Trophoblast cell (in vitro differentiated cells and primary cell): ENCODE measurements at regions not wholly inside any gene's neighbourhood (a gene's known extent, or its start where the extent isn't known, plus 50 kb on each side); places are given as distances from the start of the nearest gene placed in this dataset.

Experiments
- DNase-seq, 2 donors: peaks; one replicate each; pipeline ENCODE4 v3.0.0-alpha.2; 2016
- H2AFZ ChIP-seq: 2 replicates; pipeline ENCODE4 v1.6.1; 2013; ENCODE audit warnings: low read length, moderate library complexity, mild to moderate bottlenecking; ENCODE audit not compliant: insufficient read depth, poor library complexity
- H2AK5ac ChIP-seq: 2 replicates; pipeline ENCODE4 v1.6.1; 2013; ENCODE audit warnings: mild to moderate bottlenecking, low read length
- H2BK120ac ChIP-seq: 2 replicates; pipeline ENCODE4 v1.6.1; 2013; ENCODE audit warnings: low read length, mild to moderate bottlenecking, moderate library complexity; ENCODE audit not compliant: insufficient read depth, poor library complexity
- H2BK12ac ChIP-seq: 2 replicates; pipeline ENCODE4 v1.6.1; 2013; ENCODE audit warnings: mild to moderate bottlenecking, low read length, moderate library complexity
- H2BK5ac ChIP-seq: 2 replicates; pipeline ENCODE4 v1.6.1; 2013; ENCODE audit warnings: low read length, low read depth, moderate library complexity, mild to moderate bottlenecking; ENCODE audit not compliant: poor library complexity
- H3K14ac ChIP-seq: 2 replicates; pipeline ENCODE4 v1.6.1; 2013; ENCODE audit warnings: mild to moderate bottlenecking, low read length
- H3K18ac ChIP-seq: 2 replicates; pipeline ENCODE4 v1.6.1; 2013; ENCODE audit warnings: mild to moderate bottlenecking, low read length
- H3K23ac ChIP-seq: 2 replicates; pipeline ENCODE4 v1.6.1; 2013; ENCODE audit warnings: low read length
- H3K27ac ChIP-seq: 2 replicates; pipeline ENCODE4 v1.5.1; 2013; ENCODE audit warnings: low read depth, mild to moderate bottlenecking, inconsistent platforms, low read length, moderate library complexity
- H3K27me3 ChIP-seq: 2 replicates; pipeline ENCODE4 v1.6.1; 2013; ENCODE audit warnings: inconsistent platforms, mild to moderate bottlenecking, low read length, moderate library complexity; ENCODE audit not compliant: insufficient read depth
- H3K36me3 ChIP-seq, 2 experiments: 1 replicate in 1 of 2; 2 replicates in 1 of 2; pipeline ENCODE4 v1.6.1; 2013; ENCODE audit warnings: low read length in 2 of 2, mild to moderate bottlenecking in 2 of 2, moderate library complexity in 1 of 2; ENCODE audit not compliant: insufficient read depth in 2 of 2, control insufficient read depth in 1 of 2
- H3K4ac ChIP-seq: 2 replicates; pipeline ENCODE4 v1.6.1; 2013; ENCODE audit warnings: low read depth, mild to moderate bottlenecking, low read length, moderate library complexity
- H3K4me1 ChIP-seq, 2 experiments: 1 replicate in 1 of 2; 2 replicates in 1 of 2; pipeline ENCODE4 v1.6.1; 2013; ENCODE audit warnings: low read length in 2 of 2, mild to moderate bottlenecking in 2 of 2, moderate library complexity in 1 of 2; ENCODE audit not compliant: insufficient read depth in 2 of 2, control insufficient read depth in 1 of 2
- H3K4me2 ChIP-seq: 2 replicates; pipeline ENCODE4 v1.6.1; 2013; ENCODE audit warnings: inconsistent platforms, mild to moderate bottlenecking, low read length, moderate library complexity
- H3K4me3 ChIP-seq: 2 replicates; pipeline ENCODE4 v1.5.1; 2013; ENCODE audit warnings: mild to moderate bottlenecking, low read depth, low read length, inconsistent platforms
- H3K79me1 ChIP-seq: one replicate; pipeline ENCODE4 v1.6.1; 2013; ENCODE audit warnings: low read length
- H3K79me2 ChIP-seq: 2 replicates; pipeline ENCODE4 v1.6.1; 2013; ENCODE audit warnings: low read length, mild to moderate bottlenecking; ENCODE audit not compliant: control insufficient read depth, insufficient read depth, poor library complexity
- H3K9ac ChIP-seq: 2 replicates; pipeline ENCODE4 v1.6.1; 2013; ENCODE audit warnings: mild to moderate bottlenecking, low read length
- H3K9me3 ChIP-seq: 2 replicates; pipeline ENCODE4 v1.6.1; 2013; ENCODE audit warnings: low read depth, mild to moderate bottlenecking, control low read depth, inconsistent platforms, low read length; ENCODE audit not compliant: insufficient read depth
- H4K12ac ChIP-seq: 2 replicates; pipeline ENCODE4 v1.6.1; 2013; ENCODE audit warnings: low read depth, mild to moderate bottlenecking, low read length, moderate library complexity
- H4K8ac ChIP-seq: 2 replicates; pipeline ENCODE4 v1.6.1; 2013; ENCODE audit warnings: low read depth, mild to moderate bottlenecking, low read length, moderate library complexity
- H4K91ac ChIP-seq: one replicate; pipeline ENCODE4 v1.6.1; 2013; ENCODE audit warnings: low read depth, mild to moderate bottlenecking, low read length, moderate library complexity
- WGBS: extraction: QIAGEN DNeasy Blood & Tissue Kit; methylation state at CpG from one replicate; pipeline ENCODE4 v1.1.7; 2013; ENCODE audit warnings: missing lambda C conversion rate; ENCODE audit not compliant: insufficient read length, insufficient coverage; ENCODE audit errors: extremely low coverage; 5-methylcytosine and 5-hydroxymethylcytosine counted together

DNA sequence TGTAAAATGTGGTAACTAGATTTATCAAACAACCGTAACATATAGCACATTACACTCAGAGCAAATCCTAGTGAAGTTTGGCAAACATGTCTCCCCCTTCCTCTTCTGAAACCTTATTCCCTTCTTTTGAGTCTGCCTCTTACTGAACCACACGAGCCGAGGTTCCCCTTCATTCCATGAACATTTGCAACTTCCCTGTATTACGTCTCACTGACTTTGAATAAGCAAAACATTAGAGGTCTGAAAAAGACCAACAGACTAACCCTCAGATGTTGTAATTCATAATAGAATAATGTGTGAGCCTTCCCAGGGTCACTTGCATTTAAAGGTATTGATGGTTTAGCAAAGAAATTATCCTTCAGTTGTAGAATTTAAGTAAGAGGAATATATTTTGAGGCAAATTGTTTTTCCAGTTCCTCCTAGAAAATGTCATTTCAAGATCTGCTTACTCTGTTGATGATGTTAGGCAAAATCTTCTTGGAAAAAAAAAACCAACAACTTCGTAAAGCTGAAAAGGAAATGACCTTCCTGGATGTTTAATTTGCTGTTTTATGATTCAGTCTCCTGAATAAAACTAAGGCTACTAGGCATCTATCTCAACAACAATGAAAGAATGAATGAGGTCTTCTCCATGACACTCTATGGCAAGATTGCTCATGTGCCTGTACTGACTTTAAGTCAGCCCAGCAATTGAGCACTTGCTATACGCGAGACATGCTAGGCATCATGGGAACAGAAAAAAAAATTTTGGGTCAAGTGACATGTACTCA lies 296.9 kb upstream of the NECTIN3 start:
- Histone ChIP-seq H3K36me3 (no peaks in the 10 kb centered on the region), H3K14ac (no peak overlapping the region), H3K4me1 (peaks cover 0 to 2% of the 10 kb centered on the region in 2 experiments)

GRCh38 chr3:110779581-110779980 lies 292.0 kb upstream of the NECTIN3 start:
- Histone ChIP-seq H3K36me3 (no peaks in the 10 kb centered on the region), H2AFZ (no peak overlapping the region), H4K12ac (no peak overlapping the region), H3K79me2 (no peaks in the 10 kb centered on the region), H3K14ac (no peak overlapping the region), H3K4ac (no peak overlapping the region), H2AK5ac (no peak overlapping the region), H4K8ac (no peak overlapping the region), H4K91ac (no peak overlapping the region), H2BK12ac (no peak overlapping the region), H3K9me3 (no peaks in the 10 kb centered on the region), H3K79me1 (no peaks in the 10 kb centered on the region), H3K27me3 (no peaks in the 10 kb centered on the region), H3K4me2 (no peak overlapping the region), H3K23ac (no peak overlapping the region), H3K4me1 (no peaks in the 10 kb centered on the region), H3K18ac (no peak overlapping the region), H2BK120ac (no peak overlapping the region), H3K9ac (no peak overlapping the region), H3K4me3 (no peak overlapping the region), H2BK5ac (no peak overlapping the region), H3K27ac (no peak overlapping the region)
- WGBS: no CpG with 5 or more reads among the region's 2 CpGs
- no peak for DNase-seq

More for the DNA sequence above, 296.9 kb upstream of the NECTIN3 start:
- H2AFZ ChIP-seq: no peak overlapping the region
- H2BK120ac ChIP-seq: no peak overlapping the region
- no peaks in the 10 kb centered on the region for H3K79me1 ChIP-seq
- no peak overlapping the region for H3K4me2 ChIP-seq
- H3K27me3 ChIP-seq: no peaks in the 10 kb centered on the region
- no peak overlapping the region for H2AK5ac ChIP-seq
- no CpG with 5 or more reads among the region's 7 CpGs for WGBS
- H3K4me3 ChIP-seq: no peak overlapping the region
- no peak overlapping the region for H4K91ac ChIP-seq
- H3K23ac ChIP-seq: no peak overlapping the region
- no peak overlapping the region for H4K8ac ChIP-seq
- H3K4ac ChIP-seq: no peak overlapping the region
- H3K18ac ChIP-seq: no peak overlapping the region
- no peaks in the 10 kb centered on the region for H3K9me3 ChIP-seq
- no peak overlapping the region for H3K9ac ChIP-seq
- no peaks in the 10 kb centered on the region for H3K79me2 ChIP-seq
- H2BK12ac ChIP-seq: no peak overlapping the region
- no peak overlapping the region for H4K12ac ChIP-seq
- no peak for DNase-seq
- H2BK5ac ChIP-seq: no peak overlapping the region
- H3K27ac ChIP-seq: no peak overlapping the region

DNA sequence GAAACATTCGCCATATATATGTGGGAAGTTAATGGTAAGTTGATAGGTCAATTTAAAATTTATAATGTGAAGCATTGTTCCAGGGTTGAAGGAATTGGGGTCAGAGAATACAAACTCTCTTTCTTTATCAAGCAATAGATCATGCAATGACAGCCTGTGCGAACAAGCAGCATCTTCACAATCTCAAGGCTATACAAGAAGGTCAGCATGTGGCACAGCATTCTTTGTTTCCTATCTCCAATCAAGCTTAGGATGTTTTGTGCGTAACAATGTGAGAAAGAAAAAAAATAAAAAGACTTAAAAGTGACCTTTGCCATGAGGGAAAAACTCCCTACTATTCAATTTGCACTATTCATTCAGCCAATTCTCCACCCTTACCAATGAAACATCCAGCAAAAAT lies 288.1 kb upstream of the NECTIN3 start:
- Histone ChIP-seq H3K4me3 (no peak overlapping the region), H3K23ac (no peak overlapping the region), H2AFZ (no peak overlapping the region), H2BK12ac (no peak overlapping the region), H3K79me1 (no peaks in the 10 kb centered on the region), H2BK5ac (no peak overlapping the region), H4K8ac (no peak overlapping the region), H4K12ac (no peak overlapping the region), H3K14ac (no peak overlapping the region), H3K9me3 (no peaks in the 10 kb centered on the region), H3K9ac (no peak overlapping the region), H3K36me3 (no peaks in the 10 kb centered on the region), H3K4ac (no peak overlapping the region), H3K79me2 (no peaks in the 10 kb centered on the region), H3K18ac (no peak overlapping the region), H3K4me1 (no peaks in the 10 kb centered on the region), H4K91ac (no peak overlapping the region), H2BK120ac (no peak overlapping the region), H2AK5ac (no peak overlapping the region), H3K27me3 (no peaks in the 10 kb centered on the region), H3K27ac (no peak overlapping the region), H3K4me2 (no peak overlapping the region)
- no peak for DNase-seq
- no CpG with 5 or more reads among the region's 3 CpGs for WGBS

- no peak overlapping the region for H3K14ac ChIP-seq
- H3K4me1 ChIP-seq: no peaks in the 10 kb centered on the region
- H3K4me2 ChIP-seq: no peak overlapping the region
- H3K36me3 ChIP-seq: no peaks in the 10 kb centered on the region
- no peak overlapping the region for H4K12ac ChIP-seq
- H2BK120ac ChIP-seq: no peak overlapping the region
- no peak overlapping the region for H3K4ac ChIP-seq
- H2BK12ac ChIP-seq: no peak overlapping the region
- H3K4me3 ChIP-seq: no peak overlapping the region
- H3K23ac ChIP-seq: no peak overlapping the region
- no peak overlapping the region for H2AFZ ChIP-seq
- no peak overlapping the region for H3K27ac ChIP-seq
- H3K27me3 ChIP-seq: no peaks in the 10 kb centered on the region
- H3K79me2 ChIP-seq: no peaks in the 10 kb centered on the region
- no peak overlapping the region for H4K8ac ChIP-seq
- H2AK5ac ChIP-seq: no peak overlapping the region
- H3K9me3 ChIP-seq: no peaks in the 10 kb centered on the region
- H3K79me1 ChIP-seq: no peaks in the 10 kb centered on the region
- no peak for DNase-seq
- WGBS: no CpG with 5 or more reads among the region's 1 CpG
- H3K9ac ChIP-seq: no peak overlapping the region
- no peak overlapping the region for H3K18ac ChIP-seq
- H2BK5ac ChIP-seq: no peak overlapping the region
- no peak overlapping the region for H4K91ac ChIP-seq
These were observed 282.8 kb upstream of the NECTIN3 start for GRCh38 chr3:110788794-110789193.
